ENCODE measurements at regions not wholly inside any gene's neighbourhood (a gene's known extent, or its start where the extent isn't known, plus 50 kb on each side); places are given as distances from the start of the nearest gene placed in this dataset.

- ChIA-PET POLR2A (ENCODE audit: unreplicated experiment) (no interaction called here), CTCF (interaction anchor here (0.7 kb wide), 1 partner anchor 541 kb away, joined by 4 read pairs; no protein-coding TSS in a partner anchor)
- no peaks in the 10 kb centered on the region for H3K36me3 ChIP-seq (ENCODE audit: control insufficient read depth, insufficient read depth, low read length)
- no peak overlapping the region for H2BK120ac ChIP-seq (ENCODE audit: low read depth, low read length)
- H4K5ac ChIP-seq (ENCODE audit: low read depth, low read length), result no peak overlapping the region
- H4K8ac ChIP-seq (ENCODE audit: low read depth in 2 of 2, low read length in 2 of 2), result no peak overlapping the region
- H3K9me1 ChIP-seq (ENCODE audit: insufficient read depth, low read length), result no peaks in the 10 kb centered on the region
- BruUV-seq (replicated peaks), result no TSS peak
- no peak overlapping the region for H2BK20ac ChIP-seq (ENCODE audit: low read depth, low read length)
- in situ Hi-C loops (cut with MboI; ENCODE audit: low sequenced_read_pairs), result no loop called here
- H3K4me1 ChIP-seq (ENCODE audit: control insufficient read depth, insufficient read depth, low read length), result no peaks in the 10 kb centered on the region
- H3K9ac ChIP-seq (ENCODE audit: low read depth, low read length), result no peak overlapping the region
- no peak overlapping the region for H2AFZ ChIP-seq (replicated peaks; ENCODE audit: low read length, poor library complexity)
- ATAC-seq (ENCODE audit: low read depth), result no peak
- H4K20me1 ChIP-seq (ENCODE audit: insufficient read depth, low read length), result no peaks in the 10 kb centered on the region
- H3K14ac ChIP-seq (replicated peaks; ENCODE audit: low read depth, low read length), result no peak overlapping the region
- intact Hi-C loops (cut with micrococcal nuclease), result no loop called here
- H2AK5ac ChIP-seq (ENCODE audit: low read depth, low read length), result no peak overlapping the region
- no peak overlapping the region for H3K23ac ChIP-seq (ENCODE audit: low read depth, low read length)
- 0% methylated on average over 1 of the region's 3 CpGs; no CpG with 5 or more reads in 1 of the 2 experiments for WGBS, 2 experiments (ENCODE audit: extremely low coverage in 2 of 2, insufficient read length in 1 of 2)
- no peak overlapping the region for H3K4ac ChIP-seq (ENCODE audit: low read depth, low read length)
- dilution Hi-C loops (cut with HindIII; ENCODE audit: low sequenced_read_pairs, unreplicated experiment), result no loop called here
- H3K27ac ChIP-seq (ENCODE audit: insufficient read depth, low read length), result no peak overlapping the region
- H3K27me3 ChIP-seq (ENCODE audit: control insufficient read depth, insufficient read depth, low read length), result no peaks in the 10 kb centered on the region
- H3K4me2 ChIP-seq (ENCODE audit: low read depth, low read length), result no peak overlapping the region
- no peak overlapping the region for H3K56ac ChIP-seq (ENCODE audit: extremely low read depth, insufficient read depth, low read length)
- H3K18ac ChIP-seq (ENCODE audit: low read depth, low read length), result no peak overlapping the region
- H3K4me3 ChIP-seq (ENCODE audit: insufficient read depth, low read depth, low read length), result no peak overlapping the region
- no peak for DNase-seq
- H4K91ac ChIP-seq (ENCODE audit: insufficient read depth, low read depth, low read length), result no peak overlapping the region
- H3K79me1 ChIP-seq (ENCODE audit: low read depth in 1 of 2, low read length in 2 of 2), result no peaks in the 10 kb centered on the region
- no peak overlapping the region for H2BK15ac ChIP-seq (ENCODE audit: low read depth, low read length)
- TF ChIP-seq MAFK (IDR thresholded peaks at IDR 0.05; ENCODE audit: low read depth, low read length) (no peak), ELK1 (IDR thresholded peaks at IDR 0.05; ENCODE audit: borderline replicate concordance, low read depth, low read length) (no peak), NFE2L2 (IDR thresholded peaks at IDR 0.05; ENCODE audit: low read depth, low read length) (no peak), BHLHE40 (IDR thresholded peaks at IDR 0.05; ENCODE audit: low read depth, low read length) (no peak), RCOR1 (IDR thresholded peaks at IDR 0.05; ENCODE audit: insufficient replicate concordance, low read length) (no peak), POLR2A (IDR thresholded peaks at IDR 0.05; ENCODE audit: low read depth, low read length) (no peak), RFX5 (IDR thresholded peaks at IDR 0.05; ENCODE audit: low read depth, low read length) (no peak), CEBPB (IDR thresholded peaks at IDR 0.05; ENCODE audit: low read depth, low read length) (no peak), CHD1 (IDR thresholded peaks at IDR 0.05; ENCODE audit: low read depth, low read length) (no peak), MAZ (IDR thresholded peaks at IDR 0.05; ENCODE audit: borderline replicate concordance, low read depth, low read length) (no peak), FOS (IDR thresholded peaks at IDR 0.05; ENCODE audit: low read depth, low read length) (no peak)
- TF ChIP-seq, protein P1, sequence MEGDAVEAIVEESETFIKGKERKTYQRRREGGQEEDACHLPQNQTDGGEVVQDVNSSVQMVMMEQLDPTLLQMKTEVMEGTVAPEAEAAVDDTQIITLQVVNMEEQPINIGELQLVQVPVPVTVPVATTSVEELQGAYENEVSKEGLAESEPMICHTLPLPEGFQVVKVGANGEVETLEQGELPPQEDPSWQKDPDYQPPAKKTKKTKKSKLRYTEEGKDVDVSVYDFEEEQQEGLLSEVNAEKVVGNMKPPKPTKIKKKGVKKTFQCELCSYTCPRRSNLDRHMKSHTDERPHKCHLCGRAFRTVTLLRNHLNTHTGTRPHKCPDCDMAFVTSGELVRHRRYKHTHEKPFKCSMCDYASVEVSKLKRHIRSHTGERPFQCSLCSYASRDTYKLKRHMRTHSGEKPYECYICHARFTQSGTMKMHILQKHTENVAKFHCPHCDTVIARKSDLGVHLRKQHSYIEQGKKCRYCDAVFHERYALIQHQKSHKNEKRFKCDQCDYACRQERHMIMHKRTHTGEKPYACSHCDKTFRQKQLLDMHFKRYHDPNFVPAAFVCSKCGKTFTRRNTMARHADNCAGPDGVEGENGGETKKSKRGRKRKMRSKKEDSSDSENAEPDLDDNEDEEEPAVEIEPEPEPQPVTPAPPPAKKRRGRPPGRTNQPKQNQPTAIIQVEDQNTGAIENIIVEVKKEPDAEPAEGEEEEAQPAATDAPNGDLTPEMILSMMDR (conservative IDR thresholded peaks at IDR 0.05; ENCODE audit: low read depth, low read length), result no peak
- H3K9me3 ChIP-seq (ENCODE audit: control insufficient read depth, insufficient read depth, low read length), result peaks cover 6% of the 10 kb centered on the region
- H2BK5ac ChIP-seq (ENCODE audit: low read depth, low read length, poor library complexity, severe bottlenecking), result no peak overlapping the region
- no peak overlapping the region for H2AK9ac ChIP-seq (replicated peaks; ENCODE audit: low read depth, low read length, poor library complexity)
Observed at GRCh38 chr11:91470656-91471055, 754.0 kb upstream of the FAT3 start.

Measured in IMR-90 (cell line).